8988T (cell line): ENCODE measurements at regions not wholly inside any gene's neighbourhood (a gene's known extent, or its start where the extent isn't known, plus 50 kb on each side); places are given as distances from the start of the nearest gene placed in this dataset.

Experiments used
- DNase-seq: peaks from one replicate; pipeline ENCODE4 v3.0.0; 2011

GRCh38 chr7:131000389-131000788, 266.4 kb upstream of the KLF14 start:
- no peak for DNase-seq

- DNase-seq: no peak
Observed at GRCh38 chr7:131000873-131001272, 266.9 kb upstream of the KLF14 start.

- no peak for DNase-seq
Observed at GRCh38 chr7:131002600-131002999, 268.6 kb upstream of the KLF14 start.

GRCh38 chr7:131003634-131004033, 269.6 kb upstream of the KLF14 start:
- DNase-seq: no peak

- no peak for DNase-seq
Observed at GRCh38 chr7:131004371-131004770, 270.4 kb upstream of the KLF14 start.

- no peak for DNase-seq
Observed at GRCh38 chr7:131007439-131008330, 273.7 kb upstream of the KLF14 start.

GRCh38 chr7:131008840-131009711, 275.1 kb upstream of the KLF14 start:
- DNase-seq: no peak

GRCh38 chr7:131010029-131010716, 276.2 kb upstream of the KLF14 start:
- DNase-seq: no peak

GRCh38 chr7:131010717-131011431, 276.9 kb upstream of the KLF14 start:
- no peak for DNase-seq

GRCh38 chr7:131011432-131011742, 277.4 kb upstream of the KLF14 start:
- no peak for DNase-seq

GRCh38 chr7:131011976-131012375, 278.0 kb upstream of the KLF14 start:
- DNase-seq: no peak

GRCh38 chr7:131012477-131013031, 278.5 kb upstream of the KLF14 start:
- DNase-seq: no peak

- no peak for DNase-seq
Observed at GRCh38 chr7:131013716-131014115, 279.7 kb upstream of the KLF14 start.

- no peak for DNase-seq
Observed at GRCh38 chr7:131014906-131015656, 281.1 kb upstream of the KLF14 start.

GRCh38 chr7:131015657-131015958, 281.6 kb upstream of the KLF14 start:
- no peak for DNase-seq

- no peak for DNase-seq
Observed at GRCh38 chr7:131016230-131016629, 282.2 kb upstream of the KLF14 start.

GRCh38 chr7:131019351-131019750, 285.3 kb upstream of the KLF14 start:
- DNase-seq: no peak

- DNase-seq: no peak
Observed at GRCh38 chr7:131020759-131021261, 286.8 kb upstream of the KLF14 start.

- DNase-seq: no peak
Observed at GRCh38 chr7:131021460-131021859, 287.5 kb upstream of the KLF14 start.

GRCh38 chr7:131021902-131022301, 287.9 kb upstream of the KLF14 start:
- no peak for DNase-seq

- DNase-seq: no peak
Observed at GRCh38 chr7:131026297-131027000, 292.4 kb upstream of the KLF14 start.
